Non-pigmented ciliary epithelial cell (primary cell): ENCODE measurements at regions not wholly inside any gene's neighbourhood (a gene's known extent, or its start where the extent isn't known, plus 50 kb on each side); places are given as distances from the start of the nearest gene placed in this dataset.

Experiments used
- DNase-seq: peaks from one replicate; pipeline ENCODE4 v3.0.0-alpha.2; 2010; ENCODE audit warnings: low read depth

- no peak for DNase-seq
Measured at GRCh38 chr20:48015141-48015910, 230.0 kb upstream of the SULF2 start.

GRCh38 chr20:48012401-48012974, 227.2 kb upstream of the SULF2 start:
- peak; percentile 72 for DNase-seq

GRCh38 chr20:48011025-48011424, 225.7 kb upstream of the SULF2 start:
- no peak for DNase-seq

GRCh38 chr20:48010623-48011022, 225.3 kb upstream of the SULF2 start:
- no peak for DNase-seq

- DNase-seq = no peak
Measured at GRCh38 chr20:48008850-48009515, 223.7 kb upstream of the SULF2 start.

- no peak for DNase-seq
Measured at GRCh38 chr20:48007351-48007750, 222.1 kb upstream of the SULF2 start.

GRCh38 chr20:48006036-48006833, 221.0 kb upstream of the SULF2 start:
- no peak for DNase-seq

DNA sequence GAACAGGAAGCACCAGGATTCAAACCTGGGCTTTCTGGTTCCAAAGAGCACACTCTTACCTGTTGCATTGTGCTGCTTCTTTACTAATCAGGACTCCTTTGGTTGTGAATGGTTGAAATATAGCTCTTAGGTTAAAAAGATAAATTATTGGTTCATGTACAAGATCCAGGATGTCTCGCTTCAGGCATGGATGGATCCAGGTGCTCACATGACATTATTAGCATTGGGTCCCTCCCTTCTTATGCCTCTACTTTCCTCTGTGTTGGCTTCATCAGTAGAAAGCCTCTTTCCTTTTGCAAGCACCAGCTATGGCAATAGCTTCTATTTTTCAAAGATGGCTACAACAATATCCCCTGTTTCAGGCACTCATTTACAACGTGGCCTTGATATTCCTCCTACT, 217.7 kb upstream of the SULF2 start:
- DNase-seq = no peak

DNA sequence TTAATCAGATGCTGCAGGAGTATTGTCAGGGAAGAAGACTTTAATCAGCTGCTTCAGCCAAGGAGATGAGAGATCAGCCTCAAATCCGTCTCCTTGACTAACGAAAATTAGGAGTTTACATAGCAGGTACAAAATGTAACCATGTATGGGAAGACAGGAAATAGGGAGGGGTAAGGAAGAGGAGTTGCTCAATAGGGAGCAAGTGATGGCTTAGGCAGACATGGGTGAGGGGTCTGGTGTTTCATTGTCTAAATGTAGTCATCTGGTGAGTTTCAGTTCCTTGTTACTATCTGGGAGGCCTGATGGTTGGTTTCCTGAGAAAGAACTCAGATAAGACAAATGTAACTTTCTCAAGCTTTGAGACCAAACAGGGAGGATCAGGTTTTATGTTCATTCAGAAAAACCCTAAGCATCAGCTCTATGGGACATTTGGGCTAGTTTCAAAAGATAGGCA, 217.3 kb upstream of the SULF2 start:
- no peak for DNase-seq

DNA sequence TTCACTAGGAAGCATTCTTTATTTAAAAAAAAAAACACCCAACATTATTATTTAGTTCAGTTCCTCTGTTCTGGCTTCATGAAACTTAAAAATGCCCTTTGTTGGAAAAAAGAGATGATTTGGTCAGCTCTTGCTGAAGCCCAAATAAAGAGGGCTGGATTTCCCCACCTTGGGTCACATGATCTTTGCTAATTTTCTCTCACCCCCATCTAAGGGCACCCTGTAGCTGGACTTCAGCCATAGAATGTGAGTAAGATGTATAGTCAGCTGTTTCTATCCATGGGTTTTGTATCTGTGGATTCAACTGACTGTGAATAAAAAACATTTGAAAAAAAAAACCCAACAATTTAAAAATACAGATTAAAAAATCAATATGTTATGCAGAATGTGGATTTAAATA, 213.9 kb upstream of the SULF2 start:
- no peak for DNase-seq

GRCh38 chr20:47998736-47999135, 213.5 kb upstream of the SULF2 start:
- no peak for DNase-seq

GRCh38 chr20:47995661-47996060, 210.4 kb upstream of the SULF2 start:
- DNase-seq = no peak

- DNase-seq = no peak
Measured at GRCh38 chr20:47993817-47994216, 208.5 kb upstream of the SULF2 start.

GRCh38 chr20:47993035-47993755, 207.9 kb upstream of the SULF2 start:
- DNase-seq = no peak

- DNase-seq = no peak
Measured at GRCh38 chr20:47991875-47992488, 206.7 kb upstream of the SULF2 start.

DNA sequence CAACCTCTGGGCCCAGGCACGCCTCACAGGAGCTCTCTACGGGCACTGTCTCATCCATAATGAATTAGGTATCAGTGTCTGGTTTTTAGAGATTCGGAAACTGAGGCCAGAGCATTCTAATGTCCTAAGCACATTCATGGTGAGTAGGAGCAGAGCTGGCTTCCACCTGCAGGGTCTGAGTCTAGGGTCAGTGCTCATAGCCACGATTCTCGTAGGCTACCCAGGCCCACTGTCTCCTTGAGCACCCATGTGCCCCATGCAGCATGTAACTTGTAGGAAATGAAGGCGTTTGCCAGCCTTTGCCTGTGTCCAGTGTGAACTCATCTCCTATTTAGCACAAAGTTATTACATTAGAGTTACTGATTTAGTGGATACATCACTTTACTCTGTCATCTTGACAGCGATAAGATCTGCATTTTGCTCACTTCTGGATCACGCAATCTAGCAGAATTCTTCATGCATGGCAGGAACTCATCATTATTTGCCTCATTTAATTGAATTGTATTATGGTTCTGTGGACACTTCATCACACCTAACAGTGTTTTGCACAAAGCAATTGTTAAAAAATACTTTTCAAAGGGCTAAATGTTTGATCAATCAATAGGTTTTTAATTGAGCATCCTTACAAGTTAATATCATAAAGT, 205.3 kb upstream of the SULF2 start:
- no peak for DNase-seq

DNA sequence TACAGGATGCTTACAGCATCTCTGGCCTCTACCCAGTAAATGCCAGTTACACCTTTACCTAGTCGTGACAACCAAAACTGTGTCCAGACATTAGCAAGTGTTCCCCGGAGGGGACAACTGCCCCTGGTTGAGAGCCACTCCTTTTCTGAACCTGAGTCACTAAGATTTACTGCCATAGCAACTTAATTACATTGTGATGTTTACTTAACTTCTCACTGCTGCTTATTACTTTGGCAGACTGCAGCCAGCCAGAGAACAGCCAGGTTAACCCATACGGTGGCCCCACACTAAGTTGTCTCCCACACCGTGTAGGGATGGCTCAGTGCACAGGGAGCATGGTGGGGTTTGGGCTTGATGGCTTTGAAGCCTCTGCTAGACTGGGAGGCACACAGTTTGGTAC, 204.7 kb upstream of the SULF2 start:
- no peak for DNase-seq

DNA sequence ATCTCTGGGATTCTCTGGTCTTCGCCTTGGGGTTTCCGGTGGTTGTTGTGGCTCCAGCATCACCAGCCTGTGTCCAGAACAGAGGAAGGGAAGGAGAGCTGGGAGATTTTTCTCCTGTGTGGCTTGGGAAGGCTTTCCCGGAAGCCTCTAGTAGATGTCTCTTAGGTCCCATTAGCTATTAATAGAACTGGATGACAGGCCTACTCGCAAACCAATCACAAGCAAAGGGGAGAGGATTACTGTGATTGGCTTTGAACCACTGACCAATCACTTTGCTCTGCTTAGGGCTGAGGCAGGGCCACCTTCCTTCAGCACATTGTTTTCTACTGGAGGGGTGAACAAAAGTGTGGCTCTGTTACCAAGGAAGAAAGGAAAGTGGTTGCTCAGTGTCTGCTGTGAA, 203.4 kb upstream of the SULF2 start:
- DNase-seq = no peak

- DNase-seq = peak; percentile 5
Measured at GRCh38 chr20:47985092-47985850, 200.0 kb upstream of the SULF2 start.

GRCh38 chr20:47984437-47984836, 199.2 kb upstream of the SULF2 start:
- DNase-seq = no peak
